Liver (tissue), 8 donors: ENCODE measurements at regions not wholly inside any gene's neighbourhood (a gene's known extent, or its start where the extent isn't known, plus 50 kb on each side); places are given as distances from the start of the nearest gene placed in this dataset.

ENCODE experiments used
- DNase-seq: peaks from one replicate; pipeline ENCODE4 v3.0.0-alpha.2; 2017; ENCODE audit warnings: low spot score
- H3K27ac ChIP-seq, 2 donors: one replicate each; pipeline ENCODE4 v1.7.0; 2013; ENCODE audit warnings: inconsistent platforms in 2 of 2, low read length in 2 of 2, control low read depth in 1 of 2, low read depth in 1 of 2, mild to moderate bottlenecking in 1 of 2
- H3K27me3 ChIP-seq, 4 donors: one replicate each; pipeline versions ENCODE4 v1.6.1 to v1.7.0; 2013; ENCODE audit warnings: low read length in 3 of 4, inconsistent platforms in 1 of 4, mild to moderate bottlenecking in 1 of 4, moderate library complexity in 1 of 4; ENCODE audit not compliant: control insufficient read depth in 4 of 4, insufficient read depth in 4 of 4
- H3K36me3 ChIP-seq, 4 donors: one replicate each; pipeline versions ENCODE4 v1.6.1 to v1.7.0; 2013; ENCODE audit warnings: low read length in 3 of 4, mild to moderate bottlenecking in 3 of 4, low read depth in 1 of 4, moderate library complexity in 1 of 4; ENCODE audit not compliant: control insufficient read depth in 4 of 4, insufficient read depth in 3 of 4
- H3K4me1 ChIP-seq, 4 donors: one replicate each; pipeline versions ENCODE4 v1.6.1 to v1.7.0; 2013; ENCODE audit warnings: low read length in 3 of 4, mild to moderate bottlenecking in 3 of 4, moderate library complexity in 1 of 4; ENCODE audit not compliant: control insufficient read depth in 4 of 4, insufficient read depth in 4 of 4
- H3K4me3 ChIP-seq, 3 donors: one replicate each; pipeline versions ENCODE4 v1.6.1 to v1.7.0; 2013; ENCODE audit warnings: low read length in 3 of 3, control low read depth in 1 of 3, low read depth in 1 of 3, mild to moderate bottlenecking in 1 of 3
- H3K9ac ChIP-seq, 2 donors: one replicate each; pipeline ENCODE4 v1.7.0; 2013; ENCODE audit warnings: low read length in 2 of 2, mild to moderate bottlenecking in 2 of 2, moderate library complexity in 2 of 2, control low read depth in 1 of 2, low read depth in 1 of 2
- H3K9me3 ChIP-seq, 4 donors: one replicate each; pipeline versions ENCODE4 v1.6.1 to v1.7.0; 2013; ENCODE audit warnings: low read length in 3 of 4; ENCODE audit not compliant: control insufficient read depth in 4 of 4
- ATF3 ChIP-seq: IDR thresholded peaks from 2 replicates; pipeline ENCODE4 v1.6.1; 2016; ENCODE audit warnings: antibody characterized with exemption
- EGR1 ChIP-seq, 2 donors: IDR thresholded peaks; 2 replicates each; pipeline ENCODE4 v1.6.1; 2016 to 2018; ENCODE audit warnings: antibody characterized with exemption in 2 of 2, low read depth in 2 of 2
- FOXA1 ChIP-seq: IDR thresholded peaks from 2 replicates; pipeline ENCODE4 v1.6.1; 2016; ENCODE audit warnings: antibody characterized with exemption
- FOXA2 ChIP-seq: IDR thresholded peaks from 2 replicates; pipeline ENCODE4 v1.6.1; 2016; ENCODE audit warnings: antibody characterized with exemption
- GABPA ChIP-seq, 2 donors: IDR thresholded peaks in 1 of 2; conservative IDR thresholded peaks in 1 of 2; 2 replicates each; pipeline ENCODE4 v1.6.1; 2016; ENCODE audit warnings: antibody characterized with exemption in 2 of 2, mild to moderate bottlenecking in 1 of 2, moderate library complexity in 1 of 2
- HNF4A ChIP-seq, 2 donors: conservative IDR thresholded peaks; 2 replicates each; pipeline ENCODE4 v1.6.1; 2016; ENCODE audit warnings: antibody characterized with exemption in 2 of 2, mild to moderate bottlenecking in 2 of 2
- HNF4G ChIP-seq: IDR thresholded peaks from 2 replicates; pipeline ENCODE4 v1.6.1; 2016; ENCODE audit warnings: antibody characterized with exemption
- JUND ChIP-seq, 2 donors: IDR thresholded peaks; 2 replicates each; pipeline ENCODE4 v1.6.1; 2016; ENCODE audit warnings: antibody characterized with exemption in 2 of 2
- MAX ChIP-seq: IDR thresholded peaks from 2 replicates; pipeline ENCODE4 v1.6.1; 2016; ENCODE audit warnings: antibody characterized with exemption
- NR2F2 ChIP-seq: IDR thresholded peaks from 2 replicates; pipeline ENCODE4 v1.6.1; 2016; ENCODE audit warnings: antibody characterized with exemption
- RAD21 ChIP-seq, 2 donors: IDR thresholded peaks; 2 replicates each; pipeline ENCODE4 v1.6.1; 2016; ENCODE audit warnings: antibody characterized with exemption in 2 of 2, mild to moderate bottlenecking in 2 of 2
- REST ChIP-seq: IDR thresholded peaks from 2 replicates; pipeline ENCODE4 v1.6.1; 2016; ENCODE audit warnings: antibody characterized with exemption, mild to moderate bottlenecking
- RXRA ChIP-seq, 2 donors: IDR thresholded peaks; 2 replicates each; pipeline ENCODE4 v1.6.1; 2017 to 2018; ENCODE audit warnings: antibody characterized with exemption in 2 of 2, mild to moderate bottlenecking in 1 of 2
- SP1 ChIP-seq: IDR thresholded peaks from 2 replicates; pipeline ENCODE4 v1.6.1; 2018; ENCODE audit warnings: antibody characterized with exemption, mild to moderate bottlenecking
- TAF1 ChIP-seq: conservative IDR thresholded peaks from 2 replicates; pipeline ENCODE4 v1.6.1; 2016; ENCODE audit warnings: antibody characterized with exemption, mild to moderate bottlenecking
- YY1 ChIP-seq: IDR thresholded peaks from 2 replicates; pipeline ENCODE4 v1.6.1; 2016; ENCODE audit warnings: antibody characterized with exemption, mild to moderate bottlenecking
- WGBS: extraction: QIAGEN DNeasy Blood & Tissue Kit; methylation state at CpG from one replicate; pipeline ENCODE4 v1.1.7; 2013; 5-methylcytosine and 5-hydroxymethylcytosine counted together
- TF ChIP-seq, protein P1 (sequence below): fragments of 150-350 bp; IDR thresholded peaks from 2 replicates; pipeline ENCODE4 v1.5.1; 2017; ENCODE audit warnings: improper control_type of control experiment, low read depth, low read length; ENCODE audit not compliant: missing input control
- TF ChIP-seq, protein P2 (sequence below): IDR thresholded peaks from 2 replicates; pipeline ENCODE4 v1.6.1; 2016; ENCODE audit warnings: antibody characterized with exemption
- donor health status: healthy.
- donor health status: healthy.
- donor health status: healthy.
- donor health status: healthy.
- donor health status: healthy.

DNA sequence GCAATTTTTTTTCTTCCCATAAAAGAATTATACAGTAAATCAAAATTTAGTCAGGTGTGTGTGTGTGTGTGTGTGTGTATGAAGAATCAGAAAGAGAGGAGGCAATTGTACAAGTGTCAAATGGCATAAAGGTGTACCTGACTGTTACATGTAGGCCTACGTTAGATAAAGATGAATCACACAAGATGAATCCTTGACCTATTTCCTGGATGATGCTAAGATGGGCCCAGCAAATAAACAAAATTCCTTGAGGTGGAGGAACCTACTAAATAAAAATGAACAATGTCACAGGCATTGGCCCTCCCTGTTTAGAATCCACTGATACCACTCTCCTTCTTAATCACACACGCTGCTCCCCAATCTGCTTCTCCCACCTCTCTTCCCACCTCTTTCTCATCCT, 79.7 kb upstream of the LRATD1 start (continued):
- TF ChIP-seq RXRA (IDR thresholded peaks at IDR 0.05) = no peak

DNA sequence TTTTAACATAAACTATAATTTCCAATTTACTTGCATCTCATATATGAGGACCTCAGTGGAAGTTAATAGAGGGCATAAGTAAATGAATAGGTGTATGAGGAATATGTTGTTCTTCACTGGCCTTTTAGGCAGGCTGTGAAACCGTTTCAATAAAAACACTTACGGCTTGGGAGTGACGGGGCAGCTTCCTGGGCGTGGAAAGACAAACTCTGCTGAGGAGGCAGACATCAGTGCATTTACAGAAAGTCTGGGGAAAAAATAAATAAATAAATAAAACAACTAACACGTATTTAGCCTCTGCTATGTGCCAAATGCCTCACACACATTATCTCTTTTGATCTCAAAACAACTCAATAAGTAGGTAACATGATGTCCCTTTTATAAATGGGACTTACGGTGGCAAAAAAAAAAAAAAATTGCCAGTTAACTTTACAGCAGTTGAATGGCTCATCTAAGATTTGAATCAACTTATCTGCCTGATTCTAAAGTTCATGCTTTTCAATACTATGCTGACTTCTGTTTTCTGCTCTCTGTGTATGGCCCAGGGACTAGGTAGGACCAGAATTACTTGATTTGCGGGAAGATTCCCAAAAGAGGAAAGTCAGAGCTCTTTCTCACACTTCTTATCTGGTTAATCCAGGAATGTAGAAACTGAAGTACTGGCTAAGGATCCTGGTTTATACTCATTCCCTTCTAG, 77.5 kb upstream of the LRATD1 start:
- Histone ChIP-seq H3K9ac (no peak overlapping the region), H3K4me1 (no peaks in the 10 kb centered on the region), H3K27me3 (no peaks in the 10 kb centered on the region), H3K36me3 (no peaks in the 10 kb centered on the region), H3K27ac (no peak overlapping the region), H3K9me3 (no peaks in the 10 kb centered on the region), H3K4me3 (no peak overlapping the region)
- WGBS = 77% methylated on average over 7 of the region's 7 CpGs
- DNase-seq = no peak
- TF ChIP-seq FOXA2 (no peak), MAX (no peak), GABPA (IDR thresholded peaks at IDR 0.05 in 1 of 2, conservative IDR thresholded peaks at IDR 0.05 in 1 of 2) (no peak), ATF3 (no peak), SP1 (no peak), NR2F2 (no peak), HNF4A (conservative IDR thresholded peaks at IDR 0.05) (no peak), FOXA1 (no peak), TAF1 (no peak), YY1 (no peak), RXRA (IDR thresholded peaks at IDR 0.05) (no peak), JUND (IDR thresholded peaks at IDR 0.05) (no peak), EGR1 (IDR thresholded peaks at IDR 0.05; ENCODE audit: low read depth in 2 of 2) (no peak), HNF4G (no peak)
- TF ChIP-seq, protein P1, sequence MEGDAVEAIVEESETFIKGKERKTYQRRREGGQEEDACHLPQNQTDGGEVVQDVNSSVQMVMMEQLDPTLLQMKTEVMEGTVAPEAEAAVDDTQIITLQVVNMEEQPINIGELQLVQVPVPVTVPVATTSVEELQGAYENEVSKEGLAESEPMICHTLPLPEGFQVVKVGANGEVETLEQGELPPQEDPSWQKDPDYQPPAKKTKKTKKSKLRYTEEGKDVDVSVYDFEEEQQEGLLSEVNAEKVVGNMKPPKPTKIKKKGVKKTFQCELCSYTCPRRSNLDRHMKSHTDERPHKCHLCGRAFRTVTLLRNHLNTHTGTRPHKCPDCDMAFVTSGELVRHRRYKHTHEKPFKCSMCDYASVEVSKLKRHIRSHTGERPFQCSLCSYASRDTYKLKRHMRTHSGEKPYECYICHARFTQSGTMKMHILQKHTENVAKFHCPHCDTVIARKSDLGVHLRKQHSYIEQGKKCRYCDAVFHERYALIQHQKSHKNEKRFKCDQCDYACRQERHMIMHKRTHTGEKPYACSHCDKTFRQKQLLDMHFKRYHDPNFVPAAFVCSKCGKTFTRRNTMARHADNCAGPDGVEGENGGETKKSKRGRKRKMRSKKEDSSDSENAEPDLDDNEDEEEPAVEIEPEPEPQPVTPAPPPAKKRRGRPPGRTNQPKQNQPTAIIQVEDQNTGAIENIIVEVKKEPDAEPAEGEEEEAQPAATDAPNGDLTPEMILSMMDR = no peak
- TF ChIP-seq, protein P2, sequence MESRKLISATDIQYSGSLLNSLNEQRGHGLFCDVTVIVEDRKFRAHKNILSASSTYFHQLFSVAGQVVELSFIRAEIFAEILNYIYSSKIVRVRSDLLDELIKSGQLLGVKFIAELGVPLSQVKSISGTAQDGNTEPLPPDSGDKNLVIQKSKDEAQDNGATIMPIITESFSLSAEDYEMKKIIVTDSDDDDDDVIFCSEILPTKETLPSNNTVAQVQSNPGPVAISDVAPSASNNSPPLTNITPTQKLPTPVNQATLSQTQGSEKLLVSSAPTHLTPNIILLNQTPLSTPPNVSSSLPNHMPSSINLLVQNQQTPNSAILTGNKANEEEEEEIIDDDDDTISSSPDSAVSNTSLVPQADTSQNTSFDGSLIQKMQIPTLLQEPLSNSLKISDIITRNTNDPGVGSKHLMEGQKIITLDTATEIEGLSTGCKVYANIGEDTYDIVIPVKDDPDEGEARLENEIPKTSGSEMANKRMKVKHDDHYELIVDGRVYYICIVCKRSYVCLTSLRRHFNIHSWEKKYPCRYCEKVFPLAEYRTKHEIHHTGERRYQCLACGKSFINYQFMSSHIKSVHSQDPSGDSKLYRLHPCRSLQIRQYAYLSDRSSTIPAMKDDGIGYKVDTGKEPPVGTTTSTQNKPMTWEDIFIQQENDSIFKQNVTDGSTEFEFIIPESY = no peak

- DNase-seq = no peak
- no peak overlapping the region for H3K9ac ChIP-seq
- no peak for TF ChIP-seq FOXA1
- TF ChIP-seq REST = no peak
- no peak for TF ChIP-seq RXRA (IDR thresholded peaks at IDR 0.05)
- TF ChIP-seq FOXA2 = no peak
- no peak for TF ChIP-seq MAX
- TF ChIP-seq HNF4A (conservative IDR thresholded peaks at IDR 0.05) = no peak
- TF ChIP-seq RAD21 (IDR thresholded peaks at IDR 0.05) = no peak
- no peak for TF ChIP-seq EGR1 (IDR thresholded peaks at IDR 0.05; ENCODE audit: low read depth in 2 of 2)
- TF ChIP-seq YY1 = no peak
- TF ChIP-seq TAF1 = no peak
- no peak for TF ChIP-seq NR2F2
- no peak for TF ChIP-seq ATF3
- no peak for TF ChIP-seq GABPA (IDR thresholded peaks at IDR 0.05 in 1 of 2, conservative IDR thresholded peaks at IDR 0.05 in 1 of 2)
- no peak overlapping the region for H3K4me3 ChIP-seq
- no peaks in the 10 kb centered on the region for H3K27me3 ChIP-seq
- WGBS = 70% methylated on average over 1 of the region's 1 CpG
- H3K36me3 ChIP-seq = no peaks in the 10 kb centered on the region
- no peaks in the 10 kb centered on the region for H3K9me3 ChIP-seq
- H3K27ac ChIP-seq = no peak overlapping the region
- no peaks in the 10 kb centered on the region for H3K4me1 ChIP-seq
Observed at GRCh38 chr2:14557111-14557510, 75.4 kb upstream of the LRATD1 start.
